Liver (tissue), 8 donors: ENCODE measurements at regions not wholly inside any gene's neighbourhood (a gene's known extent, or its start where the extent isn't known, plus 50 kb on each side); places are given as distances from the start of the nearest gene placed in this dataset.

Experiments used
- DNase-seq: peaks from one replicate; pipeline ENCODE4 v3.0.0-alpha.2; 2017; ENCODE audit warnings: low spot score
- H3K27ac ChIP-seq, 2 donors: one replicate each; pipeline ENCODE4 v1.7.0; 2013; ENCODE audit warnings: inconsistent platforms in 2 of 2, low read length in 2 of 2, control low read depth in 1 of 2, low read depth in 1 of 2, mild to moderate bottlenecking in 1 of 2
- H3K27me3 ChIP-seq, 4 donors: one replicate each; pipeline versions ENCODE4 v1.6.1 to v1.7.0; 2013; ENCODE audit warnings: low read length in 3 of 4, inconsistent platforms in 1 of 4, mild to moderate bottlenecking in 1 of 4, moderate library complexity in 1 of 4; ENCODE audit not compliant: control insufficient read depth in 4 of 4, insufficient read depth in 4 of 4
- H3K36me3 ChIP-seq, 4 donors: one replicate each; pipeline versions ENCODE4 v1.6.1 to v1.7.0; 2013; ENCODE audit warnings: low read length in 3 of 4, mild to moderate bottlenecking in 3 of 4, low read depth in 1 of 4, moderate library complexity in 1 of 4; ENCODE audit not compliant: control insufficient read depth in 4 of 4, insufficient read depth in 3 of 4
- H3K4me1 ChIP-seq, 4 donors: one replicate each; pipeline versions ENCODE4 v1.6.1 to v1.7.0; 2013; ENCODE audit warnings: low read length in 3 of 4, mild to moderate bottlenecking in 3 of 4, moderate library complexity in 1 of 4; ENCODE audit not compliant: control insufficient read depth in 4 of 4, insufficient read depth in 4 of 4
- H3K4me3 ChIP-seq, 3 donors: one replicate each; pipeline versions ENCODE4 v1.6.1 to v1.7.0; 2013; ENCODE audit warnings: low read length in 3 of 3, control low read depth in 1 of 3, low read depth in 1 of 3, mild to moderate bottlenecking in 1 of 3
- H3K9ac ChIP-seq, 2 donors: one replicate each; pipeline ENCODE4 v1.7.0; 2013; ENCODE audit warnings: low read length in 2 of 2, mild to moderate bottlenecking in 2 of 2, moderate library complexity in 2 of 2, control low read depth in 1 of 2, low read depth in 1 of 2
- H3K9me3 ChIP-seq, 4 donors: one replicate each; pipeline versions ENCODE4 v1.6.1 to v1.7.0; 2013; ENCODE audit warnings: low read length in 3 of 4; ENCODE audit not compliant: control insufficient read depth in 4 of 4
- ATF3 ChIP-seq: IDR thresholded peaks from 2 replicates; pipeline ENCODE4 v1.6.1; 2016; ENCODE audit warnings: antibody characterized with exemption
- CTCF ChIP-seq: fragments of 150-350 bp; IDR thresholded peaks from 2 replicates; pipeline ENCODE4 v1.5.1; 2017; ENCODE audit warnings: improper control_type of control experiment, low read depth, low read length; ENCODE audit not compliant: missing input control
- EGR1 ChIP-seq, 2 donors: IDR thresholded peaks; 2 replicates each; pipeline ENCODE4 v1.6.1; 2016 to 2018; ENCODE audit warnings: antibody characterized with exemption in 2 of 2, low read depth in 2 of 2
- FOXA2 ChIP-seq: IDR thresholded peaks from 2 replicates; pipeline ENCODE4 v1.6.1; 2016; ENCODE audit warnings: antibody characterized with exemption
- HNF4A ChIP-seq, 2 donors: conservative IDR thresholded peaks; 2 replicates each; pipeline ENCODE4 v1.6.1; 2016; ENCODE audit warnings: antibody characterized with exemption in 2 of 2, mild to moderate bottlenecking in 2 of 2
- HNF4G ChIP-seq: IDR thresholded peaks from 2 replicates; pipeline ENCODE4 v1.6.1; 2016; ENCODE audit warnings: antibody characterized with exemption
- MAX ChIP-seq: IDR thresholded peaks from 2 replicates; pipeline ENCODE4 v1.6.1; 2016; ENCODE audit warnings: antibody characterized with exemption
- NR2F2 ChIP-seq: IDR thresholded peaks from 2 replicates; pipeline ENCODE4 v1.6.1; 2016; ENCODE audit warnings: antibody characterized with exemption
- RAD21 ChIP-seq, 2 donors: IDR thresholded peaks; 2 replicates each; pipeline ENCODE4 v1.6.1; 2016; ENCODE audit warnings: antibody characterized with exemption in 2 of 2, mild to moderate bottlenecking in 2 of 2
- REST ChIP-seq: IDR thresholded peaks from 2 replicates; pipeline ENCODE4 v1.6.1; 2016; ENCODE audit warnings: antibody characterized with exemption, mild to moderate bottlenecking
- RXRA ChIP-seq, 2 donors: IDR thresholded peaks; 2 replicates each; pipeline ENCODE4 v1.6.1; 2017 to 2018; ENCODE audit warnings: antibody characterized with exemption in 2 of 2, mild to moderate bottlenecking in 1 of 2
- SP1 ChIP-seq: IDR thresholded peaks from 2 replicates; pipeline ENCODE4 v1.6.1; 2018; ENCODE audit warnings: antibody characterized with exemption, mild to moderate bottlenecking
- TAF1 ChIP-seq: conservative IDR thresholded peaks from 2 replicates; pipeline ENCODE4 v1.6.1; 2016; ENCODE audit warnings: antibody characterized with exemption, mild to moderate bottlenecking
- YY1 ChIP-seq: IDR thresholded peaks from 2 replicates; pipeline ENCODE4 v1.6.1; 2016; ENCODE audit warnings: antibody characterized with exemption, mild to moderate bottlenecking
- ZBTB33 ChIP-seq: IDR thresholded peaks from 2 replicates; pipeline ENCODE4 v1.6.1; 2016; ENCODE audit warnings: antibody characterized with exemption
- WGBS: extraction: QIAGEN DNeasy Blood & Tissue Kit; methylation state at CpG from one replicate; pipeline ENCODE4 v1.1.7; 2013; 5-methylcytosine and 5-hydroxymethylcytosine counted together
- donor health status: healthy.
- donor health status: healthy.
- donor health status: healthy.
- donor health status: healthy.
- donor health status: healthy.

GRCh38 chr7:387132-388022 lies 97.4 kb downstream of the FOXL3 start:
- no peak for DNase-seq
- 93% methylated on average over 35 of the region's 35 CpGs for whole genome bisulfite sequencing
- Histone ChIP-seq H3K4me1 (no peaks in the 10 kb centered on the region), H3K36me3 (no peaks in the 10 kb centered on the region), H3K4me3 (no peak overlapping the region), H3K27me3 (no peaks in the 10 kb centered on the region), H3K9me3 (peaks cover 0 to 9% (median 3%) of the 10 kb centered on the region in 4 donors), H3K9ac (no peak overlapping the region), H3K27ac (no peak overlapping the region)
- no peak for TF ChIP-seq SP1
- no peak for TF ChIP-seq RAD21 (IDR thresholded peaks at IDR 0.05)
- TF ChIP-seq RXRA (IDR thresholded peaks at IDR 0.05), result no peak
- no peak for TF ChIP-seq FOXA2
- no peak for TF ChIP-seq HNF4A (conservative IDR thresholded peaks at IDR 0.05)
- TF ChIP-seq HNF4G, result no peak
- TF ChIP-seq NR2F2, result no peak
- no peak for TF ChIP-seq YY1
- no peak for TF ChIP-seq EGR1 (IDR thresholded peaks at IDR 0.05; ENCODE audit: low read depth in 2 of 2)
- no peak for TF ChIP-seq ZBTB33
- TF ChIP-seq TAF1, result no peak
- no peak for TF ChIP-seq MAX
- no peak for TF ChIP-seq CTCF

- H3K27me3 ChIP-seq, result no peaks in the 10 kb centered on the region
- DNase-seq, result no peak
- no peak overlapping the region for H3K27ac ChIP-seq
- H3K9me3 ChIP-seq, result peaks cover 0 to 9% (median 4%) of the 10 kb centered on the region in 4 donors
- no peaks in the 10 kb centered on the region for H3K4me1 ChIP-seq
- no peak for TF ChIP-seq ATF3
- no peak for TF ChIP-seq YY1
- TF ChIP-seq HNF4G, result no peak
- no peak for TF ChIP-seq REST
- TF ChIP-seq CTCF, result no peak
- no peak for TF ChIP-seq EGR1 (IDR thresholded peaks at IDR 0.05; ENCODE audit: low read depth in 2 of 2)
- no peak for TF ChIP-seq FOXA2
- H3K4me3 ChIP-seq, result no peak overlapping the region
- no peak overlapping the region for H3K9ac ChIP-seq
- no peaks in the 10 kb centered on the region for H3K36me3 ChIP-seq
- 83% methylated on average over 40 of the region's 40 CpGs for WGBS
Observed at GRCh38 chr7:388023-388960, 98.3 kb downstream of the FOXL3 start.
